ENCODE measurements at regions not wholly inside any gene's neighbourhood (a gene's known extent, or its start where the extent isn't known, plus 50 kb on each side); places are given as distances from the start of the nearest gene placed in this dataset.

DNA sequence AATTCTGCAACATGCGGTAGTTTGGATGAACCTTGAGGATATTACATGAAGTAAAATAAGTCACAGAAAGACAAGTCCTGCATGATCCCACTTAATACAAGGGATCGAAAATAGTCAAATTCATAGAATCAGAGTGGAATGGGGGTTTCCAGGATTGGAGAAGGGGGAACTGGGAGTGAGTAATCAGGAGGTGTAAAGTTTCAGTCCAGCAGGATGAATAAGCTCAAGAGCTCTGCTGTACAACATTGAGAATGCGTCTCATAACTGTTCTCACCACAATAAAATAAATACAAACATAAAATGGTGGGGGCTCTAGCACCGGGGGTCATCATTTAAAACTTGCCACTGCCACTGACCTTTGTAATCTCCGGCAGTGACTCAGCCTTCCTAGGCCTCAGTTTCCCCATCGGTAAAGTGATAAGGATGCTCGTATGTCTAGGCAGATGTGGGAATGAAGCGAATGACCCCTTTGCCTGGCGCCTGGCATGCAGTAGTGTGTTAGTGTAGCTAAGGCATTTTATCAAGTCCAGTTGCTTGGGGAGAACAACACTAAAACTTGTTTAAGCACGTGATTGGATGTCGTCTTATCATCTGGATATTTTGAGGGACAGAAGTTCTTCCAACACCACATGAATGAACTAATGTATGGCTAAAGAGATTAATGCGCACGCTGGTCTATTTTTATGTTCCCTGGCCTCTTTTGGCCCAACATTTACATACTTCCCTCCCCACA is 421.1 kb downstream of the QKI start:
- H3K4me2 ChIP-seq (ENCODE audit: low read length) = no peak overlapping the region
- no peaks in the 10 kb centered on the region for H3K4me1 ChIP-seq (ENCODE audit: low read length)
- H3K9me3 ChIP-seq (ENCODE audit: insufficient read depth, low read length) = no peaks in the 10 kb centered on the region
- H4K20me1 ChIP-seq (ENCODE audit: insufficient read depth, low read length) = no peaks in the 10 kb centered on the region
- no peaks in the 10 kb centered on the region for H3K36me3 ChIP-seq (replicated peaks; ENCODE audit: low read depth, low read length)
- no peak overlapping the region for H3K4me3 ChIP-seq (ENCODE audit: low read length)
- H2AFZ ChIP-seq (ENCODE audit: low read depth, low read length) = no peak overlapping the region
- TF ChIP-seq, protein P1, sequence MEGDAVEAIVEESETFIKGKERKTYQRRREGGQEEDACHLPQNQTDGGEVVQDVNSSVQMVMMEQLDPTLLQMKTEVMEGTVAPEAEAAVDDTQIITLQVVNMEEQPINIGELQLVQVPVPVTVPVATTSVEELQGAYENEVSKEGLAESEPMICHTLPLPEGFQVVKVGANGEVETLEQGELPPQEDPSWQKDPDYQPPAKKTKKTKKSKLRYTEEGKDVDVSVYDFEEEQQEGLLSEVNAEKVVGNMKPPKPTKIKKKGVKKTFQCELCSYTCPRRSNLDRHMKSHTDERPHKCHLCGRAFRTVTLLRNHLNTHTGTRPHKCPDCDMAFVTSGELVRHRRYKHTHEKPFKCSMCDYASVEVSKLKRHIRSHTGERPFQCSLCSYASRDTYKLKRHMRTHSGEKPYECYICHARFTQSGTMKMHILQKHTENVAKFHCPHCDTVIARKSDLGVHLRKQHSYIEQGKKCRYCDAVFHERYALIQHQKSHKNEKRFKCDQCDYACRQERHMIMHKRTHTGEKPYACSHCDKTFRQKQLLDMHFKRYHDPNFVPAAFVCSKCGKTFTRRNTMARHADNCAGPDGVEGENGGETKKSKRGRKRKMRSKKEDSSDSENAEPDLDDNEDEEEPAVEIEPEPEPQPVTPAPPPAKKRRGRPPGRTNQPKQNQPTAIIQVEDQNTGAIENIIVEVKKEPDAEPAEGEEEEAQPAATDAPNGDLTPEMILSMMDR (IDR thresholded peaks at IDR 0.05; ENCODE audit: low read depth, low read length) = no peak
- no peak for TF ChIP-seq EZH2phosphoT487 (IDR thresholded peaks at IDR 0.05; ENCODE audit: low read depth)
- no peaks in the 10 kb centered on the region for H3K79me2 ChIP-seq (ENCODE audit: low read length)
- no peaks in the 10 kb centered on the region for H3K27me3 ChIP-seq (ENCODE audit: low read depth, low read length)
- H3K27ac ChIP-seq (ENCODE audit: low read length) = no peak overlapping the region
- H3K9ac ChIP-seq (ENCODE audit: low read length) = no peak overlapping the region

DNA sequence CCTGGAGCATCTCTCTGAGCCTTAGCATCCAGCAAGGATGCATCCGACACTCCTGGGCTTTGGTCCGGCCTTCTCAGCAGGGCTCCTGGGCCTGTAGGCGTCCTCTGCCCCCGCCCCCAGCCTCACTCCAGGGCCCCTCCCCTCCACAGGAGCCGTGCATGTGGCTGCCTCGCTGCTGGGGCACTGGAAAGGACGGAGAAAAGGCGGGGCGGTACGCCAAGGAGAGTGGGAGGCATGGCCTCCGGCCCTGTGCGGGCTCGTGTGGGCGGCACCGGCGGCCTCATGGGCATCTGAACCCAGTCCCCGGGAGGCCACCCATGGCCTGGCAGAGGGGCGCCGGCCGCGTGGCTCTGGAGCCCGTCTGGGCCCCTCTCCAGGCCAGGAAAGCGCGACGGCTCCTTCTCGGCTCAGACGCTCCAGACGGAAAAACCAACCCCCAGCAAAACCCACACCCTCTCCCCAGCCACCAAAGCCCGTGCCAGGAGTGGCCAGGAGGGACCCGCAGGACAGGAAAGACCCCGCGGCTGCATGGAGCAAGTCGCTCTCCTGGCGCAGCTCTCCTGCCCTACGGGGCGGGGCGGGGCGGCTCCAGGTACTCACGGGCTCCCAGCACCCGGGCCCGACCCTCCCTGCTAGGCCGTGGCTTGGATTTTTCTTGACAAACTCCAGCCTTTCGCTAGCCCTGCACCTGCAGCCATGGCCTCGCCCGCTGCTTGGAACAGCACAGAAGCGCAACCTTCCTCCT is 419.9 kb downstream of the QKI start:
- Histone ChIP-seq H4K20me1 (ENCODE audit: insufficient read depth, low read length) (no peaks in the 10 kb centered on the region), H3K4me2 (ENCODE audit: low read length) (no peak overlapping the region), H2AFZ (ENCODE audit: low read depth, low read length) (no peak overlapping the region), H3K79me2 (ENCODE audit: low read length) (no peaks in the 10 kb centered on the region), H3K4me1 (ENCODE audit: low read length) (no peaks in the 10 kb centered on the region), H3K4me3 (ENCODE audit: low read length) (no peak overlapping the region), H3K36me3 (replicated peaks; ENCODE audit: low read depth, low read length) (no peaks in the 10 kb centered on the region), H3K9me3 (ENCODE audit: insufficient read depth, low read length) (no peaks in the 10 kb centered on the region), H3K9ac (ENCODE audit: low read length) (no peak overlapping the region), H3K27ac (ENCODE audit: low read length) (no peak overlapping the region), H3K27me3 (ENCODE audit: low read depth, low read length) (no peaks in the 10 kb centered on the region)
- TF ChIP-seq, protein P1 (IDR thresholded peaks at IDR 0.05; ENCODE audit: low read depth, low read length) = no peak
- no peak for TF ChIP-seq EZH2phosphoT487 (IDR thresholded peaks at IDR 0.05; ENCODE audit: low read depth)

DNA sequence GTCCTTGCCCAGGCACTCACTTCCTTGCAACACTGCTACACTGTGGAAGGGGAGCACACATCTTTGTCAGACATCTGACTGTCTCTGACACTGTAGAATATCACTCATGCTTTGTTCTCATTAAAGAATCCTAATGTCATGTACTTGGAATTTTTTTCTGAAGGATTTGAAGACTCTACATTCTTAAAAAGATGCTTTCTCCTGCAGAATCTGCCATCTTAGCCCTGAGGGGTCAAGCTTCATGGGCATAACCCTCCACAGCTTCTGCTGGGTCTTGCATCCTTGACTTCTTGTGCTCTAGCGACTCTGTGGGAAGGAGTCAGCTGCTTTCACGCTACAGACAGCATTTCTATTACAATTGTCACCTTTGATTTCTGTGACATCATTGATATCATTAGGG is 417.2 kb downstream of the QKI start:
- H3K9ac ChIP-seq (ENCODE audit: low read length) = no peak overlapping the region
- no peak overlapping the region for H3K4me3 ChIP-seq (ENCODE audit: low read length)
- no peaks in the 10 kb centered on the region for H3K27me3 ChIP-seq (ENCODE audit: low read depth, low read length)
- no peaks in the 10 kb centered on the region for H3K36me3 ChIP-seq (replicated peaks; ENCODE audit: low read depth, low read length)
- TF ChIP-seq, protein P1 (IDR thresholded peaks at IDR 0.05; ENCODE audit: low read depth, low read length) = no peak
- TF ChIP-seq EZH2phosphoT487 (IDR thresholded peaks at IDR 0.05; ENCODE audit: low read depth) = no peak
- H3K4me2 ChIP-seq (ENCODE audit: low read length) = no peak overlapping the region
- no peaks in the 10 kb centered on the region for H3K9me3 ChIP-seq (ENCODE audit: insufficient read depth, low read length)
- H3K4me1 ChIP-seq (ENCODE audit: low read length) = peaks cover 5% of the 10 kb centered on the region
- H3K27ac ChIP-seq (ENCODE audit: low read length) = no peak overlapping the region
- no peaks in the 10 kb centered on the region for H3K79me2 ChIP-seq (ENCODE audit: low read length)
- H4K20me1 ChIP-seq (ENCODE audit: insufficient read depth, low read length) = no peaks in the 10 kb centered on the region
- H2AFZ ChIP-seq (ENCODE audit: low read depth, low read length) = no peak overlapping the region

DNA sequence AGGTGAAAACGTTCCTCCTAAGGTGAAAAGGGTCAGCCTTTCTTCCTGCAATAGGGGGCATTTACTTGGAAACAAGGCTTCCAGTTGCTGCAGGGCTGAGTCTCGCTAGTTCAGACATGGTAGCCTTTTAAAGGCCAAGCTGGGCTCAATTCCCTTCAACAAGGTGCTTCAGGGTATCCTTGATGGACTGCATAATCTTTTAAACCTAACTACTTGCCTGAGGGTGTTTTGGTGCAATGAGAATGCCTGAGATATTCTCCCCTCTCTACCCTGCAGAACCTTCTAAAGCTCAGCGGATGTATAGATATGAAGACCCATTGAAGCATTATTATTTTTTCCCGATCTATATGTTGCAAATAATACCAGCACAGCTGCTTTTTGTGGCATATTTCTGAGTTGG is 416.1 kb downstream of the QKI start:
- H4K20me1 ChIP-seq (ENCODE audit: insufficient read depth, low read length) = no peaks in the 10 kb centered on the region
- no peaks in the 10 kb centered on the region for H3K27me3 ChIP-seq (ENCODE audit: low read depth, low read length)
- TF ChIP-seq EZH2phosphoT487 (IDR thresholded peaks at IDR 0.05; ENCODE audit: low read depth) = no peak
- TF ChIP-seq, protein P1 (IDR thresholded peaks at IDR 0.05; ENCODE audit: low read depth, low read length) = no peak
- H3K4me3 ChIP-seq (ENCODE audit: low read length) = no peak overlapping the region
- no peaks in the 10 kb centered on the region for H3K9me3 ChIP-seq (ENCODE audit: insufficient read depth, low read length)
- H3K4me1 ChIP-seq (ENCODE audit: low read length) = peaks cover 16% of the 10 kb centered on the region
- no peak overlapping the region for H3K9ac ChIP-seq (ENCODE audit: low read length)
- no peaks in the 10 kb centered on the region for H3K36me3 ChIP-seq (replicated peaks; ENCODE audit: low read depth, low read length)
- no peak overlapping the region for H2AFZ ChIP-seq (ENCODE audit: low read depth, low read length)
- no peaks in the 10 kb centered on the region for H3K79me2 ChIP-seq (ENCODE audit: low read length)
- no peak overlapping the region for H3K4me2 ChIP-seq (ENCODE audit: low read length)
- no peak overlapping the region for H3K27ac ChIP-seq (ENCODE audit: low read length)
